Middle frontal gyrus (tissue), 1 donor: ENCODE measurements at regions not wholly inside any gene's neighbourhood (a gene's known extent, or its start where the extent isn't known, plus 50 kb on each side); places are given as distances from the start of the nearest gene placed in this dataset.
"Not testable (repeated sequence)": the region's sequence is repeated elsewhere in the genome, so short reads cannot be mapped to it uniquely, and the experiment has no call there.

Source experiments
- DNase-seq: peaks from one replicate; pipeline ENCODE4 v3.0.0-alpha.2; 2015; ENCODE audit warnings: low spot score; ENCODE audit errors: extremely low spot score

- DNase-seq, result no peak
Observed at GRCh38 chr6:43887906-43888683, 118.1 kb downstream of the VEGFA start.

DNA sequence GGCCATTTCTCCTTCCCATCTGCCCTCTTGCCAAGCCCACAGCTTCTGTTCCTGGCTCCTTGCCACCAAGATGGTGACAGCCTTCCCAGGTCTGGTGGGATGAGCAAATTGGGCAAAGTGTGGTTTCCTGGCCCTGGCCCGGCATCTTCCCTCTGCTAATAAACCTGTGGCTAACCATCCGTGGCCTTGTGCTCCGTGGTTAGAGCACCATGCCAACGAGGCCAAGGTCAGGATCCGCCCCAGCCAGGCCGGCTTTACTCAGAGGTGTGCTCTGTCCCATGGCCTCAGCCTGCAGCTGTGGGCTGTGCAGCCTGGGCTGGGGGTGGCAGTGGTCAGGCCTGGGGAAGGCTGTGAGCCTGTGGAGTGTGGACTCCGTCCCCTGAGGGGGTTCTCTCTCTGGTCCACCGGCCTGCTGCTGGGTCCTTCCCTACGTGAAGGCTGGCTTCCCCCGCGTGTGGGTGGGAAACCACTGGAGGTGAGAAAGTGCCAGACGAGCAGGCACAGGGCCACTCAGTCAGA, 117.4 kb downstream of the VEGFA start:
- no peak for DNase-seq

GRCh38 chr6:43886717-43887339, 116.8 kb downstream of the VEGFA start:
- DNase-seq, result no peak

- DNase-seq, result no peak
Observed at GRCh38 chr6:43886067-43886461, 116.1 kb downstream of the VEGFA start.

DNA sequence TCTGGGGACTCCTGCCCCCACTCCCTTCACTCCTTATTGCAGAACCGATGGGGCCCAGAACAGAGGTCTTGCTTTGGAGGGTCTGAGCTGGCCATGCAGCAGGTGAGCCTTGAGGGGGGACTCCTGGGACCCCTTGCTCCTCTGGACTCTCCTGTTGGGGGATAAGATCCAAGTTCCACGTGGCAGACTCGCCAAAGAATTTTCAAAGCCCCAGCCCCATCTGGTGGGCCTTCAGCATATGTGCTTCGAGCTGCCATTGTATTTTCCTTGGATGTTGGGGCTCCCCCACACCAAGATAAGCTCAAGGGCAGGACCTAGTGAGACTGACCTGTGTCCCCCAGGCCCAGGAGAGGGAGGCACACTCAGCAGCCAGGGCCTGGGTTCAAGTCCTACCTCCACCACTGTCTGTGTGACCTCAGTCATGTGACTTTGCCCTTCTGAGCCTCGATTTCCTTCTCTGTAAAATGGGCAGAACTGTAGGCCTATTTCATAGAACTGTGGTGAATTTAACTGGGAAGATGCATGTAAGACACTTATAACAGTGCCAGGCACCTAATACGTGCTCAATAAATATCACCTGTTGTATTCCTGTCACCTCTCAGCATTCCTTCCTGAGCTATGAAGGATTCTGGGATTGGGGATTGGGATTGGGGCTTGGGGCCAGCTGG, 115.5 kb downstream of the VEGFA start:
- no peak for DNase-seq

DNA sequence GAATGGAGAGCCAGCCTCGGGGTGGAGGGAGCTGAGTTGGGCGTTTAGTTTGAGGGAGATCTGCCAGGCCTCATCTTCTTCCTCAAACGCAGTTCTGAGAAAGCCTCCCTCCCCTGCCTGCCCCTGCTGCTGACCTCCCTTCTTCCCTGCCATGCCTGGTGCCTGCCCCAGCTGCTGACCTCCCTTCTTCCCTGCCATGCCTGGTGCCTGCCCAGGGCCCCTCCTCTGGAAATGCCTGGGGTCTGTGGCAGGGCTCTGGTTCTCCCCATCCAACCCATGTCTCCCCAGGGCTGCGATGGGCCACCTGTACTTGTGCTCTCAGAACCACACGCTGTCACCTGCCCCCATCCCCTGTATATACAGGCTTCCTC, 114.6 kb downstream of the VEGFA start:
- DNase-seq, result no peak

GRCh38 chr6:43883847-43884651, 114.0 kb downstream of the VEGFA start:
- no peak for DNase-seq

GRCh38 chr6:43882690-43883448, 112.9 kb downstream of the VEGFA start:
- not testable (repeated sequence) for DNase-seq

- no peak for DNase-seq
Observed at GRCh38 chr6:43880236-43881137, 110.5 kb downstream of the VEGFA start.

- DNase-seq, result no peak
Observed at GRCh38 chr6:43879722-43880121, 109.7 kb downstream of the VEGFA start.

DNA sequence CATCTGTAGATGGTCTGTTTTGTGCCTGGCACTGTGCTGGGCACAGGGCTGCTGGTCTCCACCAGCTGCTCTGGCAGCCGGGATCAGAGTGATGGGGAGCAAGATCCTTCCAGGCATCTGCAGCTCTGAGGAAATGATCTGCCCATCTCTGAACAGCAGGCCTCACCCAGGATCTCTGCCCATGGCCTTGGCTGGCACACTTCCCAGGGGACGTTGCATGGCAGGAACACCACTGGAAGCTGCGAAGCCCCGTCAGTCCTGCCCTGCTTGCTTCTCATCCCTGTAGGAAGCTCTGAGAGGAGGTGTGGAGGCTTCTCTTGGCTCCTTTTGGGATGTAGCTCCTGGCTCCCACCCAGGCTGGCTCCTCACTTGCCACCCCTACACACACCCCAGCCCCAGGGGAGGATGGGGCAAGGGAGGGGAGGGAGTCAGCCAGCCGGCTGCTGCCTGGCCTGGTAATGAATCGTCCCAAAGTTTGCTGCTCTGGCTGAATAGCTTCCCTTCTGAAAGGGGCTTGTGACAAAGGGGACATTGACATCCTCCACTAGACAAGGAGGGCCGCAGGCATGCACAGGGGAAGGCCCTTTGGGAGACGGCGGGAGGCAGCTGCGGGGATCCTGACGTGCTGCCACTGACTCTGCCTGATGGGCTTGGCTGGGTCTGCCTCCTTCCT, 108.9 kb downstream of the VEGFA start:
- DNase-seq, result peak; percentile 20

GRCh38 chr6:43878127-43878634, 108.2 kb downstream of the VEGFA start:
- DNase-seq, result no peak

- no peak for DNase-seq
Observed at GRCh38 chr6:43877463-43878126, 107.6 kb downstream of the VEGFA start.

DNA sequence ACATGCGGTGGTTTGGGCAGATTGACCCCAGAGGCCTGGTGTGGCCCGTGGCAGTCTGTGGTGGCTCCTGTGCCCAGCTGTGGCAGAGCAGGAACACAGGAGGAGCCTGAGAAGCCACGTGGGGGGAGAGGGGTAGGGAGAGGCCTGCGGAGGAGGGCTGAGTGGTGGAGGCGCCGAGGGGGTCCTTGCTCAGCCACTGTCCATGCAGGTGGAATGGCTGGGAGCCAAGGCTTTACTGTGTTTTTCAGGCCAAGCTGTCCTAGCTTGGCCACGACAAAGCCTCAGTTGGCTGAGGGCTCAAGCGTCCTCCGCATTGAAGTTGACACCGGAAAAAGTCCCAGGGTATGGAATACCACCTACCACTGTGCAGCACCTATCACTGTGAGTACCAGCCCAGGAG, 107.0 kb downstream of the VEGFA start:
- no peak for DNase-seq

DNA sequence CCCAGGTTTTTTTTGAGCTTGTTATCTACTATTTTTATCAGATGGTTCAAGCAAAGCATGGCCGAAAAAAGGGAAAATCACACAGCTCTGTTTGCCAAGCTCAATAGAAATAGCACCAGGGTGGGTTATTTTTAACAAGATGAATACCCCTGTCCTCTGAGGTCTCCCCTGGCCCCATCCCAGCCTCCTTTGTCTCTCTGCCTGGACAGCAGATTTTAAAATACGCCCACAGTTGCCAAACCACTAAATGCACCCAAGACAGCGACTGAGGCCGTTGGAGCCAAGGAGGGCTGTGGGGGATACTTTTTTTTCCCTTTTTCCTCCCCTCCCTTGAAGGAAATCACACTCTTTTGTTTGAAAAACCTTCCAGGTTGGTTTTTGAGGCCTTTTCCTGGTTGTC, 106.6 kb downstream of the VEGFA start:
- DNase-seq, result no peak

GRCh38 chr6:43875849-43876572, 106.0 kb downstream of the VEGFA start:
- DNase-seq, result no peak

GRCh38 chr6:43874814-43875590, 105.0 kb downstream of the VEGFA start:
- no peak for DNase-seq
